HL-60/S4 treated with phorbol 12-myristate 13-acetate at 8.2 ng/mL for 4 days and 3 days (cell line): ENCODE measurements at regions not wholly inside any gene's neighbourhood (a gene's known extent, or its start where the extent isn't known, plus 50 kb on each side); places are given as distances from the start of the nearest gene placed in this dataset.

ENCODE experiments used
- in situ Hi-C: fragments of 300-500 bp; cut with MboI; formaldehyde crosslinking; loops from 2 replicates; pipeline ENCODE4 v1.15.0; 2022; ENCODE audit warnings: low sequenced_read_pairs

GRCh38 chr20:6440443-6440799 lies 317.6 kb upstream of the FERMT1 start:
- in situ Hi-C loops: no loop called here

GRCh38 chr20:6439737-6440442 lies 317.1 kb upstream of the FERMT1 start:
- in situ Hi-C loops: no loop called here

DNA sequence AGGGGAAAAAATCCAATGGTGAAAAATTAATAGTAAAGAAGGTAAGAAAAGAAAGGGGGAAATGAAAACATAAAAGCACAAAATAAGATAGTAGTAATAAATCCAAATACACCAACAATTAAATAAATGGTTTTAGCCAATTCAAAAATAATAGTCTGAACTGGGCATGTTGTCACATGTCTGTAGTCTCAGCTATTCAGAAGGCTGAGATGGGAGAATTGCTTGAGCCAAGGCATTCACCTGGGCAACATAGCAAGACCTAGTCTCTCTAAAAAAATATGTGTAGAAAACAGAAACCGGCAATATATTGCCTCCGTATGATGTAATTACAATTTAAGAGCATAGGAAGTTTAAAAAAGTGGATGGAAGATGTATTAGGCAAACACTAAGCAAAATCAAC lies 311.3 kb upstream of the FERMT1 start:
- in situ Hi-C loops: no loop called here

GRCh38 chr20:6430381-6430780 lies 307.6 kb upstream of the FERMT1 start:
- in situ Hi-C loops: no loop called here

DNA sequence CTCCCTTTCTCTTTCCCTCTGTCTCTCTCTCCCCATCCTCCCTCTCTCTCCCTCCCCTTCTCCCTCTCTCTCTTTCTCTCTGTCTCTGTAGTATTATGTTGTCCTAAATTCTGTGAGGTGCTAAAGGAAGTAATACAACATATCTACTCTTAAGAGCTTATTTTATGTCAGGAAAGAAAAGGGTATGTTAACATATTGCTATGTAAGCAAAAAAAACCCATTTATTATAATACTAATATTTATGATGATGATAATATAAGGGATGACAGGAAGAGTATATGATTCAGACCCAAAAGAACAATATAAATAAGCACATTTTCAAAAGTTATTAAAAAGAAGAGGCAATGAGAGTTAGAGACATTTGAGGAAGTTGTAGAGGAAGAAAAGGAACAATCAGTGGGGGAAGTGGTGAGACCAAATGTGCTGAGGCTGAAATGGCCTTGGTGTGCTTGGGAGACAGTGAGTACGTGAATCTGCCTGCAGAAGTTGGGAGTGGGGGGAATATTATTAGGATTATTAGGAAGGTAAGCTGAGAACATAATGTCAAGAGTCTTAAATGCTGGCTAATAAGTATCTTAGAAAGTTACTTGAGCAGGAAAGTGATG lies 303.6 kb upstream of the FERMT1 start:
- in situ Hi-C loops: no loop called here

DNA sequence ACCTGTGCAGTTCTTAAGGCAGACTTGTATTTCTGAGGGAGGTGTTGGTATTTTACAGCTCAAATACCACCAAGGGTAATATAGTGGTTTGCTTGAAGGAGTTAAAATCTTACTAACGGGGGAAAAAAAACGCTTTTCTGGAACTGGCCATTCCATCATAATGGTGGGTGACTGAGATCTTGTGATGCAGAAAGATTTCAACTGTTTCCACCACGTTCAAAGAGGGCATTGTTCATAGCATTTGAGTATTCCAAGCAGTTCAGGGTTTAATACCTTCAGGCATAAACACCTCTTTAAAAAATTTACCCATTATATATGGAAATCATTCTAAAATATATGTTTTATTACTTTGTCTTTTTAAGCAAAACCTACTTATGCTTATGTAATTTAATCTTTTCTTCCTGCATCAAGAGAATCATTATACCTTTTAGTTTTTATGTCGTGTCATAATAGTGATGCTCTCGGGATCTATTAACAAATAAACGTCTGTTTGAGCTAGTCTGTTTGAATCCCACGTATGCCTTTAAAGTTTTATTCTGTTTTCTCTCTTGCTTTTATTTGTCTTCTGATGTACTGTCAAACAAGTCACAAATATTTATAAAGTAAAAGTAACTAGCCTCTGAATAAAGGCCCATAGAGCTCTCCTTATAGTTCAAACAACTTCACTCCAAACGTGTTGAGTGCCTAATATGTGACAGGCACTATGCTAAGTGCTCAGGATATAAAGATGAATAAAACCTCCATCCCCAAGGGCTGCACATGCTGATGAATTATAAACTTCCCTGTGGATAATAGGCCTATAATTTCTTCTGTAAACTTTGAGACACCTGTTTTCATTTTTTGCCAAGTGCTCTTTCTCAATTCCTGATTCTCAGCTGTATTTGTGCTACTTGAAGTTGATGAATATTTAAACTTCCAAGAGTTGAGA lies 298.8 kb upstream of the FERMT1 start:
- in situ Hi-C loops: no loop called here

DNA sequence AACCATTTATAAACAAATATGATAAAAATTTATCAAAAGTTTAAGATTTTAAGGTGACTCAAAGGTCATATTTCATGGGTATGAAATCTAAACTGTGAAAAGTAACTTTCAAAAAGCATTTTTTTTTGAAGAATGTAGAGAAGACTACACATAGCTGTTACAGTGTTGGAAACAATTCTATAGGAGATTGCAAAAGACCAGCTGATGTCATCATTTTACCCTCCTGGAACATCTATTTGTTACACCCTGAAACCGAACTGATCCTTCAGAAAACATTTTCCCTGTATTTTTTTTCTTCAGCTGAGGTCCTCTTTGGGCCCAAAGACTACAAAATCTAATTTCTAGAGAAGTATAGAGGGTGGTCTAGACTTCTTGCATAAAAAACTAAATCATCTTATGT lies 297.5 kb upstream of the FERMT1 start:
- in situ Hi-C loops: no loop called here

DNA sequence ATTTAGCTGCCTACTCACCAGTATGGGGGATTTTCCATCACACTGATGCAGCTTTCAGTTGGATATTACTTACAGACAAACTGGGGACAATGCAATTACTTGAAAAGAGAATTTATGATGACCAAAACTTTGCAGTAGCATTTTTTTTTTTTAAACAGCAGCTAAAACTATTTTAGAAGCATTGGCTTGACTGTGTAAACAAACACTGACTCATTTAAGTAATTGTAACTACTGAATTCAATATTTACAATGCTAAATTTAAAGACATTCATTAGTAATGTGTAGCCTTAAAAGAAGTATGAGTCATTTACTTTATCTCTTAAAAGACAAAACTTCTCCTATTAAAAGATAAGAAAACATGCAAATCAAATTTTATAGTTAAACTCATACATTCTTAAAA lies 295.9 kb upstream of the FERMT1 start:
- in situ Hi-C loops: no loop called here

- in situ Hi-C loops: no loop called here
Observed at GRCh38 chr20:6416371-6416770, 293.5 kb upstream of the FERMT1 start.

DNA sequence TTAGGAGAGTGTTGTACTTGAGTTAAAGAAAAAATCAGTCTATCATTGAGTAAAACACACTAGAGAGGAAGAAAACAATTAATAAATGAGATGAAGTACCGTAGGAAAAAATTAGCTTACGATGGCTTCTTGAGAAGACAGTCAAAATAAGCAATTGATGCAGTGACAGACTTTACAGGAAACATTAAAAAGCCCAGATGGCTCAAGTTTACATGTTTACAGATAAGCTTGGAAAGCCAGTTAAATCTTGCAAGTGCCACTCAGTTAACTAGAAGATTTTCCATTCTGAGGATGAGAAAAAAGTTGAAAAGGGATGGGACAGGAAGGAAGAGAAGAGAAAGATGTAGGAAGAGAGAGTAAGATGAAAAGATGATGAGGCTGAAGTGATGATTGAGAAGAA lies 288.8 kb upstream of the FERMT1 start:
- in situ Hi-C loops: no loop called here

DNA sequence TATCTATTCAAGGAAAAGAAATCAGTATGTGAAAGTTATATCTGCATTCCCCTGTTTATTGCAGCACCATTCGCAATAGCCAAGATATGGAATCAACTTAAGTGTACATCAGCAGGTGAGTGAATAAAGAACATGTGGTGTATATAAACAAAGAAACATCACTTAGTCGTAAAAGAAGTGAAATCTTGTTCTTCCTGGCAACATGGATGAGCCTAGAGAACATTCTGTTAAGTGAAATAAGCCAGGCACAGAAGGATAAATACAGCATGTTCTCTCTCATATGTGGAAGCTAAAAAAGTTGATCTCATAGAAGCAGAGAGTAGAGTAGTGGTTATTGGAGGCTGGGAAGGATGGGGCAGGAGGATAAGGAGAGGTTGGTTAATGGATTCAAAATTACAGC lies 287.9 kb upstream of the FERMT1 start:
- in situ Hi-C loops: no loop called here

DNA sequence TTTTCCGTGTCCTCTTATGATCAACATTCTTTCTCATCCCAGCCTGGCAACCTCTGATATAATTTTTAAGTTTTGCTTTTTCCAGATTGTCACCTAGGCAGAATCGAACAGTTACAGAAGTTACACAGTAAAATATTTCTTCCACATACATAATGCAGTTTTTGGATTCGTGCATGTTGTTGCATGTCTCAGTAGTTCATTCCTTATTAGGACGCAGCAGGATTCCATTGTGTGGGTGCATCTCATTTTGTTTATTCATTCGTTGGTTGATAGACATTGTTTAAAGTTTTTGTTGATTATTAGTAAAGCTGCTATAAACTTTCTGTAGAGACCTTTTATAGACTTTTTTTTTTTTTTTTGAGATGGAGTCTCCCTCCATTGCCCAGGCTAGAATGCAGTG lies 284.3 kb upstream of the FERMT1 start:
- in situ Hi-C loops: no loop called here

DNA sequence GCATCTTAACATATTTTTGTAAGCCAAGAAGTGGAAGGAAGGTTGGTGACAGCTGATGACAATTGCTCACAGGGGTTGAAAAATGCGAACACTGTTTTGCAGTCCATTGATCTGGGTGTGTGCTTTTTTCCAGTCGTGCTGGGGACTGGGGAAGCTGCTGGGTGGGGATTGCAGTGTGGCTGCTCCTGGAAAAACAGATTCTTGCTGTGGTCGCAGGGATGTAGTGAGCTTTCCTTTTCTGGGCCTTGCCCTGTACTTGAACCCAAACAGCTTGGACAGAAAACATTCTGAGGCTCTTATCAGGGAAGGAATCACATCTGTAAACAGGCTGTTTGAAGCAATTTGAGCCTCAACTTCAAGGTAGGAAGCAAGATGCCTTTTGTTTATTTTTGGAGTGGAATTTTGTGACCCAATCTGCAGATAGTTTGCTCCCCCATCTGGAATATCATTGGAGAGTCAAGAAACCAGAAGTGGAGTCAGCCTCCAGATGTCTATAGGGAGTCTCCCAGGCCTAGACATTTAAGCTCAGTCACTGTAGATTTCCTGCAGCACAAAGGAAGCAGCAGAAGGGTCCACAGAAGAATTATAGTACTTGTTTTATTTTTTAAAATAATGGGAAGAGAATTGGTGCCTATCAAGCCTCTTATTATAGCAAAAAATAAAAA lies 279.2 kb upstream of the FERMT1 start:
- in situ Hi-C loops: no loop called here

- in situ Hi-C loops: no loop called here
Observed at GRCh38 chr20:6397115-6397514, 274.3 kb upstream of the FERMT1 start.

DNA sequence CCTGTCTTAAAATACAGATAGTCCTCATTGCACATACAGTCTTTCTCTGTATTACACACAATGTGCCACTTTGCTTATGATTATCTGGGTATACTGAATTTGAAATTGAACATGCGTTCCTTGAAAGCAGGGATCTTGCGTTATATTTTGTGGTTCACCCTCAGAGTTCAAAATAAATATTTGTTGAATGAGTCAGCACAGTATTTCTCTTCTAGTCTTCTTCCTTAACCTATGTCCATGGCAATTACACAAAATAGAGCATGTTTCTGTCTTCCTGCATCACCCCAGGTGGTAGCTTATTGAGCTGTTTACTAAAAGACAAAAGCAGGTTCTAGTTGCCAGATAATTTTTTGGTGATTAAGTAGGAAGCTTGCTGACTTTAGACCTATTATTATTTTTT lies 272.9 kb upstream of the FERMT1 start:
- in situ Hi-C loops: no loop called here

- in situ Hi-C loops: no loop called here
Observed at GRCh38 chr20:6388671-6389197, 265.9 kb upstream of the FERMT1 start.

- in situ Hi-C loops: no loop called here
Observed at GRCh38 chr20:6384956-6385486, 262.2 kb upstream of the FERMT1 start.

GRCh38 chr20:6384380-6384779 lies 261.6 kb upstream of the FERMT1 start:
- in situ Hi-C loops: no loop called here

GRCh38 chr20:6381887-6382286 lies 259.1 kb upstream of the FERMT1 start:
- in situ Hi-C loops: no loop called here

DNA sequence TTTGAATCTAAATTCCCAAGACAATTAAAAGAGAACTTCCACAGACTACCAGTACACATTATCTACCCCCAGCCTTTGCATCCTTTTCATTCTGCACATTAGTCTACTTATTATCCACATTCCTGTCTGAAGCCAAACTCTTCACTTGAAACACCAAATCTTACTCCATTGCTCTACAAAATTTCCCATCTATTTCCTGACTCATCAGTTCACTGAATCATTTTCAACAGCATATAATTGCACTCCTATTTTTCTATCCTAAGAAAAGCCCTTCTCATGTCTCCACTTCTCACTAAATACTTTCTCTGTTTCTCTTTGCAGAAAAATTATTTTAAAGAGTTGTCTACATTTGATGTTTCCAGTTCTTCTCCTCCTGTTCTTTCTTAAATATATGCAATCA lies 239.4 kb upstream of the FERMT1 start:
- in situ Hi-C loops: no loop called here

DNA sequence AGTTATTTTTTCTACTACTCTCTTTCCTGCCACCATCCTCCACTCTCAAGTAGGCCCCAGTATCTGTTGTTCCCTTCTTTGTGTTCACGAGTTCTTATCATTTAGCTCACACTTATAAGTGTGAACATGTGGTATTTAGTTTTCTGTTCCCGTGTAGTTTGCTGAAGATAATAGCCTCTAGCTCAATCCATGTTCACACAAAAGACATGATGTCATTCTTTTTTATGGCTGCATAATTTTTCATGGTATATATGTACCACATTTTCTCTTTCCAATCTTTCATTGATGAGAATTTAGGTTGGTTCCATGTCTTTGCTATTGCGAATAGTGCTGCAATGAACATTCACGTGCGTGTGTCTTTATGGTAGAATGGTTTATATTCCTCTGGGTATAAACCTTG lies 237.9 kb upstream of the FERMT1 start:
- in situ Hi-C loops: no loop called here
